NCI-H2029 treated with DMSO at 0.1 percent for 48 hours (cell line): ENCODE measurements at regions not wholly inside any gene's neighbourhood (a gene's known extent, or its start where the extent isn't known, plus 50 kb on each side); places are given as distances from the start of the nearest gene placed in this dataset.
"Not testable (repeated sequence)": the region's sequence is repeated elsewhere in the genome, so short reads cannot be mapped to it uniquely, and the experiment has no call there.

Source experiments
- DNase-seq: peaks from one replicate; lab custom pipeline; 2025; lab: John Stamatoyannopoulos, UW

DNA sequence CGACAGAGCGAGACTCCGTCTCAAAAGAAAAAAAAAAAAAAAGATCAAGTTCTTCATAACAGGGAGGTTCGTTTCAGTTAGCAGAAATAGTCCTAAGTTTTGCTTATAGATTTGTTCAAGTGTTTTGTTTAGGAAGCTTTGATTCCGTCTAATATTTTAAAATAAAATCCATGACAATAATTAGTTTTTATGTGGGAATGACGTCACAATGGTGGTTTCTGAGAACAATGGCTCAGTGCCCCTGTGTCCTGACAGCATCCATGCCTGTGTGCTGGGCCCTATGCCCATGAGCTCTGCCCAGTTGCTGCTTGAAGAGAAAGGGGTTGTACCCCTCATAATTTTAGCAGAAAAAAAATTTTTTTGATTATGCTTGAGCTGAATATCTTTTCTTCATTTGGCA, 134.0 kb downstream of the SST start:
- DNase-seq = no peak

DNA sequence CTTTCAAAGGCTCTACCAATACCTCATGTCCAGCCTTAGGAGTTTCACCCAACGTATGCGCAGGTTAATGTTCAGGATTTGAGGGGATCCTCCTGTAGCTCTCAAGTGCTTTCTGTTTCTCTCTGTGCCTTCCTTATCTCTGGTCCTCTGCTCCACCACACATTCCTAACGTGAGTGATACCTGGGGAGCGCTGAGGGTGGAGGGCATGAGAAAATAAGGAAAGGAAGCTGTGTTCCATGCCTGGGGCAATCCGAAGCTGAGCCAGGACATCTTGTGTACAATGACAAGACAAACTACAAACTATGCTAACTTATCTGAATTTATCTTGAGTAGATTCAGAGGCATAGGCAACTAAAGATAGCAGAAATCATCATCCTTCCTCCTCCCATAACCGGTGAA, 136.4 kb downstream of the SST start:
- no peak for DNase-seq

DNA sequence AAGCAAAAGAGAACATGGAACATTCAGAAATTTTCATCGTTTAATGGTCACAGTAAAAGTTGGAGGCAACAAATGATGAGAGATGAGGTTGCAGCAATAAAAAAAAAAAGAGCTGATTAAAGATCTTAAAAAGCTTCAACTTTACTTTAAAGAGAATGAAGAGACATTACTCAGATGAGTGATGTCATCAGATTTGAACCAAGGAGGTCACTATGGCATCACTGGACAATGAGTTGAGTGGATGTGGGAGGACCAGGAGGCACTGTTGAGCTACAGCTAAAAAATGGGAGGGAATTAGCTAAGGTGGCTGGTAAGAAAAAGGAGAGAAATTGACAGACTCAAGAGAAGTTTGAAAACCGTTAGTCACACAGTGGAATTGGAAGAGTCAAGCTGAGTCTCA, 138.4 kb downstream of the SST start:
- no peak for DNase-seq

DNA sequence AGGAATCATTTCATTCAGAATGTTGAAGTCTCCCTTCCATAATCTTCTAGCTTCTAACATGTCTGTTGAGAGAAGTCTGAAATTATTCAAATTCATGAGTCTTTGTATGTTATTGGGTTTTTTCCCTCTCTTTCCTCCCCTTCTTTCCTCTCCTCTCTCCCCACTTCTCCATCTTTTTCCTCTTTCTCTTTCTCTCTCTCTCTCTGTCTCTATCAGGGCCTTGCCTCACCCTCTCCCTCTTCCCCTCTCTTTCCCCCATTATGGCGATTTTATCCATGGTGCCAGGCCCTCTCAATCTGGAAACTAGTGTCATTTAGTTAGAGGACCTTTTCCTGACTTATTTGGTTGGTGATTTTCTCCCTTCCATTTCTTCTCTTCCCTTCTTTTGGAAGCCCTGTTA, 147.3 kb downstream of the SST start:
- DNase-seq = no peak

DNA sequence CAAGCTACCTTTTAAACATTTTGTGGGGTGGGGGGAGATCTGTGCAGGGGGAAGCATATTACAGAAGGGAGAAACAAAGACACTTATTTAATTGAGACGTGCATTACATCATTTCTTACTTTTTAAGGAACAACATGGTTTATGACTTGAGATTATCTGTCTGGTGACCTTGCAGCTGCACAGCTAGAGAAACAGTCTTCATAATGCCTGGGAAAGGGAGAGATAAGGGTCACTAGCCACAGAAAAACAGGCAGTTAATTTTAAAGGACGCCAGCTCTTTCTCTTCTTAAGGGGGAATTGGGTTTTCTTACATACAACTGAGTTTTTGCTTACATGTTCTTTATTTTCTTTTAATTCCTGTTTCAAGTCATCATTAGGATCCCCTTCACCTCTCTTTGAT, 147.9 kb downstream of the SST start:
- no peak for DNase-seq

DNA sequence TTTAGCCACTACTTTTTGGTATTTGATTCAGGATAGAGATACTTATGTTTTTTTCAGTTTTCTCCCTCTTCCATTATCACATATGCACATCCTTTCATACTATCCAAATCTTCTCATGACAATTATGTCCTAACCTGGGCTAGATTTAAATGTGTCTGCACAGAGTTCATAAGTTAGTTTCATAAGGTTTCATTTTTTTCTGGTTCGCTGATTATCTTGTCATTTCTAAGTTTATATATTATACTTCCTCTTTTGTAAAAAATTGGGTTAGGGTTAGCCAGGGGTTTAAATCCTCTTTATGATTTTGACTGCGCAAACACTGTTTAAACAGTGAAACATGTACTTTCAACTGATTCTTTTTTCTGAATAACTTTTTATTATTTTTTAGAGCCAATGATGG, 148.6 kb downstream of the SST start:
- DNase-seq = no peak

DNA sequence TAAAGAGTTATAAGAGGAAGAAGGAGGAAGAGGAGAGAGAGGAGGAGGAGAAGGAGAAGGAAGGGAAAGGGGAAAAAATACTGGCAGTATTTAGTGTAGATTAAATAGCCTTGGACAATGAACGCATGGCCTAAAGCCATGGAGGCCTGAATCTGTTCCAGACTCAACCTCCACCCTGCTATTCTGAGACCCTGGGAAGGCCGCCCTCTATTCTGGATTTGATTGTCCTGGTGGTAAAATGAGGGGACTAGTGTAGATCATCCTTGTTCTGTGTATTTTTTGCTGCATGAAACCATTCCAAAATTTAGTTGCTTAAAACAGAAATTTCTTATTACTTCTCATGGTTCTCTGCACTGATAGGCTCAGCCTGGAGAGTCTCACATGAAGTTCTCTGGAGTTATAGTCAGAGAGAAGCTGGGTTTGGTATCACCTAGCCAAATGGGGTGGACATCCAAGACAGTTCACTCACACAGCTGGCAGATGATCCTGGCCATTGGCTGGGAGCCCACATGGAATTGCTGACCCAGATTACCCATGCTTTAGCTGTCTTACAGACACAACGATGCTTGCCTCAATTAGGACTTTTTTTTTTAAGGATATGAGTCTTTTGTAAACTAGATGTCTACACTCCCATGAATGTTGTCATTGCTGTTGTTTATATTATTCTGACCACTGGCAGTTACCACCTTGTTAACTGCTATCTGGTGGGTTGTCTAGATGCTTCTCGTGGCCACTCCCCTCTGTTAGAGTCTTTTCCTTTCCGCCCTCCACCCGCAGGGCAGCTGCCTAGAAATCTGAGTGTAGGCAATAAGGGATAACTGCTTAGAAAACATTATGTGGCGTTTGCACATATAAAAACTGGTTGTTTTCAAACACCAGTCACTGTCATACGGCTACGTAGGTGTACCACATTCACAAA, 149.9 kb downstream of the SST start:
- DNase-seq = no peak

DNA sequence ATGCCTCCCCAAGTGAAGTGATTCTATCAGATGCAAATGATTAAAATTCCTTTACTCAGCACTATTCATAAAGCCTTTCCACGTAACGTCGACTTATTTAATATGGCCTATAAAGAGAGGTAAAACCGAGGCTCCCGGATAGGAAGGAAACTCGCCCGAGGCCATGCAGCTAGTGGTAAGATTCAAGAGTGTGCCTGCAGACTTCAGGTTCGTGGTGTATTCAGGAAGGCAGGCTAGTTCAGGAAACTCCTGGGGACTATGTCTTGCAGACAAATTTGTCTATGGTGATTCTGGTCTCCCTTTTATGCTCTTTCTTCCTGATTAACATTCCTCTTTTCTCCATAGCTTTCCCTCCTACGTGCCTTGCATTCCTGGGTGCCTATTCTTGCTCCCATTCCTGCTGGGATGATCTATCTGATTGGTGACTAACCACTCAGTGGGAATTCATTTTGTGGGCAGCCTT, 150.7 kb downstream of the SST start:
- no peak for DNase-seq

DNA sequence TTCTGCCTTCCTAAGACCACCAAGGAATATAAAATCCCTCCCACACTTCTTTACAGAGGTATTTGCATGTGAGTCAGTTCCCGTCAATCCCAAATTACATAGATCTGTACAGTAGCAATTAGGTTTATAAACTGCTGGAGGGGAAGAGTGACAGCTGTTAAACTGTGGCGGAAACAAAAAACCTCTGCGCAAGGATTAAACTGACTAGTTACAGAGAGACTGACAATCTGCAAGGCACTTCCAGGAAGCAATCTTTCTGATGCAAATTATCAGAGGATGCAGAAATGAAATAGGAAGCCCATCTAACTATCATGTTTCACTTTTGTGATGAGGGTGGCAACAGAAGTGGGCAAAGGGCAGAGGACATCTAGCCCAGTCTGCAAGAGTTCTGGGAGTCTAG, 150.4 kb downstream of the RTP4 start:
- no peak for DNase-seq

DNA sequence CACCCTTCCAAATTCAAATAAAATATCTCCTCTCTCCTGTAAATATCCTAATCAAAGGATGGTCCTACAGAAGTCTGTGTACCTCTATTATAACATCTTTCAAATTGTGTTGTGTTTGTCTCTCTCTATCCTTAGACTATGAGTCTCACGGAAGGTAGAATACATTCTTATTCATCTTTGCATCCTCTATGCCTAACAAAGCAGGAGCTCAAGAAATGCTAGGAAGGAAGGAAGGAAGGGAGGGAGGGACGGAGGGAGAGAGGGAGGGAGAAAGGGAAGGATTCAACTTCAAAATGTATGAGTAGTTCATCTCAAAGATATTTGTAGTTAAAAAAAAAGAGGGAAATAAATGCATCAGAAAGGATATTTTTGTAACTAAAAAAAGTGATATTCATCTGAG, 150.0 kb downstream of the RTP4 start:
- no peak for DNase-seq

DNA sequence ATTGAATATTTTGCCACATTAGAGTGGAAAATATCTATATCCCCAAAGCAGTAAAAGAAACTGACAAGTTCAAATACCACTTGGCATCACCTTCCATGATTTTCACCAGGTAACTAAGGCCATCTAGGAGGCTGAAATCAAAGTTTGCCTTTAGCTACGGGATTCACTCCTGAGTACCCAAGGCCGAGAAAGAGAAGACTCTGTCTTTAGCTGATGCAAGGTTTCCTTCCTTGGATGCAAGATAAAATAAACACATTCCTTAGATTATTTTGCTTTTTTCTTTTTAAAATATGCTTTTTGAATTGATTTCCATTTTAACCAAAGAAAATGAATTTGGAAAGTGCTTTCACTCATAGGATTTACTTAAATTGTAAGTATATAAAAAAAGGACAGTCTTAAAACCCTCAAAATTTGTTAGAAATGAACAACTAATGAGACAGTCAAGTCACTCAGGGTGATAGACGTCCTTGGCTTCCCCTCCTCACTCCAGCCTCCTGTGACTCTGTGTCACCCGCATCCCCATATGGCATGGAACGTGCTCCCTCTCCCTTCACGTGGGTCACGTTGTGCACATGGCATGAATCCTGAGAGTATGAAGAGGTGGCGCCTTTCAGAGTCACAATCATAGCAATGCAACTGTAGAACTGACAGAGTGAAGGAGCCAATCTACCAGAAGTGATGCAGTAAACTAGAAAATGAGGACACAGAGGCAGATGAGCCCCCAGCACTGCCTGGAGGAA, 148.4 kb downstream of the RTP4 start:
- no peak for DNase-seq

DNA sequence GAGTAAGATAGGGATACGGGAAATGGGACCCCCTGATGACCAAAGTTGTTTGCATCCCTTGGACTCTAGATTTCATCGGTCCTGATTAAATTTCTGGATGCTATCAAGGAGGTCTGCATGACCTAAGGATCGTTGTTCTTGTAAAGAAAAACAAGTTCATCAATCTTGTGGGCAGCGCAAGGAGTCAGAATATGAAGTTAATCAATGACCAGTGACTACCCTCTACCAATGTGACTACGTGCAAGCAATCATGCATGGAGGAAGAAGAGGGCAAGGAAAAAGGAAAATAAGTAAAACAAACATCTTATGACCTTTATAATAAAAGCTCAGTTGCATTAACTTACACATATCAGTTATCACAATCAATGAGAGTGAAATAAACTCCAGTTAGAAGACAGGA, 139.7 kb downstream of the RTP4 start:
- no peak for DNase-seq

DNA sequence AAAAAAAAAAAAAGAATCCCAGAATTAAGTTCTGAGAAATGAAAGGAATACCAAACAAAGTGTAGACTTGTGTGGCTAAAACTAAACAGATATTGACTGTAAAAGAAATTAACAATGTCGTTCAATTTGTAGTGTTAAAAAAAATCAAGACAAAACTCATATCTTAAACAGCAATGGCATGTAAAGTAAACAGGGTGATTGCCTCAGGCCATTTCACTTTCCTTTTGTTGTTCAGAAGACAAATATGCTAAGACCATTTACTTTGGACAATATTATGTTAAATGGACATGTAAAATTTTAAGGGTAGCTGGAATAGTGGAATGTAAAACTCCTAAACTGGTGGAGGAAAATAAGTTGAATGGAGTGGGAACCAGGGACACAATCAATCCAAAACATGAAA, 139.1 kb downstream of the RTP4 start:
- no peak for DNase-seq

DNA sequence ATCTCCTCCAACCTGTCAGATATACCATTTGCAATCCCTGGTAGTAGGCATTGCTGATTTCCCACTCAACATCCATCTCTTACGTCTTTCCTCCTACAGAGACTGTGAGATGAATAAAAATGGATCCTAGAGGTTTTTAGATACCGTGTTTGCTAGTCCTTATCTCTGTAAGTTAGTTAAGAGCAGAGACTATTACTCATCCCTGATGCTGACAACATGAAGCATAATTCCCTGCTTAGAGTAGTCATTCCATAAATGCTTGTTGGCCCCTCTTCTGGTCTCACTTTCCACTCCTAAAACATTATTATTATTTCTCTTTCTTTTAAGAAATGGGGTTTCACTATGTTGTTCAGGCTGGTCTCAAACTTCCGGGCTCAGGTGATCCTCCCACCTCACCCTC, 136.2 kb downstream of the RTP4 start:
- no peak for DNase-seq

DNA sequence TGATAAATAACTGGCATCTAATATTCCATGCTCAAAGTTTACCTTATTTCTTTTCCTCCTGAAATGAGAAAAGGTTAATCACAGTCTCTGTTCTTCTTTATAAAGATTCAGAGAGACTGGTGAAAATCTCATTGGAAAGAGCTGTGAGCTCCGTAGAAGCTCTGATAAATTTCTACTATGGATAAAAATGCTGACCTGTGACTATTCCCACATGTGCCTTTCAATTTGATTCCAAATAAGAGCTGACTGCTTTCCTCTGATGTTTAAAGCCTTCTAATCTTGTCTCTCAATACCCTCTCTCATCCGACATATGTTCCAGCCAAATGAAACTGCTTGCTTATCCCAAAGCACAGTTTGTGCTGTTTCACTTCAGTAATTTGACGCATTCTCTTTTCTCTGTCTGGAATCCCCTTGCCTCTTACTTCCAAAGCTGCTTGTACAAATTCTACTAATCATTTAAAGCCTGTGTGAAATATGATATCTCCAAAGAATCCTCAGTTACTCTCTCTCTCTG, 130.1 kb downstream of the RTP4 start:
- no peak for DNase-seq

DNA sequence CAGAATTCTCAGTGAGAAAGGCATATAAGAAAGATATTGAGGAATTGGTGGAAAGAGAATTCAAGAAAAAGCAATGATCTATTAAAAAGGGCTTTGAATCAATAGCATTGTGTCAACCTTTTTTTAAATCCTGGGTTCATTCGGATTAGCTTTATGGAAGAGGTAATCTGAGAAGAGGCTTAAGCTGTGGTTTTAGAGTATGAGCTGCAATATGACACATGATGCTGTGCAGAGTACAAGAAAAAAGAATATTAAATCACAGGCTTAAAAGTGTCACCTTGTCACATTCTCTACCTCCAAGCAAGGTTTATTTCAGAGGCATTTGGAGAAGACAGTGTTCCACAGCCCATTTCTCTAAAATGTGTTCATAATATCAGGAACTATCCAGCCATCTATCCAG, 128.9 kb downstream of the RTP4 start:
- DNase-seq = no peak

DNA sequence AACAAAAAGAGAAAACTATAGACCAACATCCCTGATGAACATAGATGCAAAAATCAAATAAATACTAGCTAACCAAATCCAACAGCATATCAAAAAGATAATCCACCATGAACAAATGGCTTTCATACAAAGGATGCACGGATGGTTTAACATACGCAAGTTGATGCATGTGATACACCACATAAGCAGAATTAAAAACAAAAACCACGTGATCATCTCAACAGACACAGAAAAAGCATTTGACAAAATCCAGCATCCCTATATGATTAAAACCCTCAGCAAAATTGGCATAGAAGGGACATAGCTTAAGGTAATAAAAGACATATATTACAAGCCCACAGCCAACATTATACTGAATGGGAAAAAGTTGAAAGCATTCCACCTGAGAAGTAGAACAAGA, 125.9 kb downstream of the RTP4 start:
- DNase-seq = not testable (repeated sequence)

DNA sequence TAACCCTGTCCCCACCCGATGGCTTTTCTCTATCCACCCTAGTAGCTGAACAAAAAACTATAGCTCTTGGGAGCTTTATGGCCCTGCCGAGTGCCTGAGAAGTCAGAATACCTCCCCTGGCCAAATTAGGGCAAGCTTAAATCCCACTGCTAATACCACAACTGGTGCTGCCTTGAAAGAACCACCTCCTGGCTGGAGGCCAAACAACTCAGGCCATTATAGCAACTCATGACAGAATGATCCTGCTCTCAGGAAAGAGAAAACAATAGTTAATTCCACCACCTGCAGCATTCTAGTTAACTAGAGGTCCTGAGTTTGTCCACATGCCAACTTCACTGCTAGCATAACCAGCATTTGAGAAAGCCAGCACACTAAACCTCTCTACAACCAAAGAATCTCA, 123.2 kb downstream of the RTP4 start:
- no peak for DNase-seq

DNA sequence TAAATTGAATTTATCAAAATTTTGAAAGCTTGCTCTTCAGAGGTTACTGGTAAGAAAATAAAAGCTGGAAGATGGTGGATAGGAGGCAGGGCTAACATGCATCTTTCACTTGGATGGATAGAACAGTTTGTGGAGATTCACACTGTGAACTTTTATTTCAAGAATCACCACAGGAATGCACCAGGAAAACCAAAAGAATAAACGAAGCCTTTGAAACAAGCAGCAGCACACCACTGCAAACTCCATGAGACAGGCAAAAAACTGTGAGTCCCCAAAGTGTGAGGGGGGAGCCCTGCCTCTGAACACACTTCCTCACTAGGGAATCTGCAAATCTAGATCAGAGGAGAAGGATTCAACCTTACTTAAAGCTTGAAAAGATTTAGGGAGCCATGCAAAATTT, 122.2 kb downstream of the RTP4 start:
- no peak for DNase-seq

DNA sequence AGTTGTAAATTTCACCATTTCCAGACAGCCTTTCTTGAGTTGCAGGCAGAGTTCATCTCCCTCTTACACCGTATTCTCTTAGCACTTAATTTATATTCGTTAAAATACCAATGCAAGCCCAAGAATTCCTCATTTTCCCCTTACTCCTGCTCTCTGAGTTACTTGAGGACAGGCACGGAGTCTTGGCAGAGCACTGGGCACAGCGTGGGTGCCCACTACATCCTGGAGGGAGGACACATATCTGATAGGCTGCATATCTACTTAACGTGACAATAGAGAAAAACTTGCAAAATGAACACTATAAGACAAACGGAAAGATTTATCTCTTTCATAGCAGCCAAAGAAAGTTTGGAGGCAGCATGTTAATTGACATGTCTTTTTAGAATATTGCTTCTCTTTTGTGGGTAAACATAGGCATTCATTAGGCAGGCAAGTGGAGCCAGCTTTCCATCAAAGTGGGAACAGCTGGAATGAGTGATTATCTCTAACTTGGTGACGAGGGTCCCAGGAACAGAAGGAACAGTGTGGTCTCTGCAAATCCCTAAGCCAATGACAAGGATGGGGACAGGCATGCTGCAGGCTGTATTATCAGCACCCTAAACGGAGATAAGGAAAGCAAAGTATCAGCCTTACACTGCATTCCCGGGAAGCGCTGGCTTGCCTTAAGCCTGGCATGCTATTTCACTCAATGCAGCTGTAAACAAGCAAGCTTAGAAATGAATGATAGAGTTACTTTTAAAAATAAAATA, 116.5 kb downstream of the RTP4 start:
- no peak for DNase-seq

DNA sequence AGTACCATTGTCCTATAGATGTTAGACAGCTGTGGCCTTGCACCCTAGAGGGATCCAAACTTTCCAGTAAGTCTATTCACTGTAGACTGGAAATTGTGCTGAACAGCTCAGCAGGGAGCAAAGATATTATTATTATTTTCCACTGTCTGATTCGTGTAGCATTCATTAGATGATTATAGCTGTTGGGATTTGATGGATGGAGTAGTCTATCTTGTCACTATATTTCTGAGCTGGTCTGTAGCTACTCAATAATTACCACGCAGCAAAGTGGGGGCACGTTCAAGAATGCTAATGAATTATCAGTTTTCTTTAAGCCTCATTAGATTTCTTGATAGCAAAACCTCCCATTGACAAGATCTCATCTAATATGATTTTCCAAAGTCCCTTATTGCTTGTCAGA, 113.2 kb downstream of the RTP4 start:
- no peak for DNase-seq

DNA sequence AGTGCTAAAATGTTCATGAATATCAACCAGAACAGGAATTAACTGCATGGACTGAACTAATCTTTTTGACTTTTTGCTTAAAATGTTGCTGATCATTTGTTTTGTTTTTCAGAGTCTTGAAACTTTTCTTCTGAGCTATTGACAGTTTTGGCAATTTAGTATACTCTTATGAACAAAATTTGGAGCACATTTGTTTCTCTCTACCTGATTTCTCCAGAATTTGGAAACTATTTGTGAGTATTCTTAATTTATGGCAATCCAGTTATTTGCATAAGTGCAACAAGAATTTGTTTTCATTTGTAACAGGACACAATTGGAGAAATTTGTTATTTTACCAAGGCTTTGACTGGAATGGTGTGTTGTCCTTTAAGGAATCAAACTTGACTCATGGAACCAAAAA, 107.4 kb downstream of the RTP4 start:
- not testable (repeated sequence) for DNase-seq
